Retinal pigment epithelial cell (primary cell): ENCODE measurements at regions not wholly inside any gene's neighbourhood (a gene's known extent, or its start where the extent isn't known, plus 50 kb on each side); places are given as distances from the start of the nearest gene placed in this dataset.

ENCODE experiments used
- DNase-seq: peaks from one replicate; pipeline ENCODE4 v3.0.0-alpha.2; 2010; ENCODE audit warnings: low read depth
- H3K4me3 ChIP-seq: 2 replicates; pipeline ENCODE4 v1.5.1; 2011; ENCODE audit warnings: mild to moderate bottlenecking, low read length, control low read depth, moderate library complexity
- CTCF ChIP-seq: conservative IDR thresholded peaks from 2 replicates; pipeline ENCODE4 v1.5.1; 2011; ENCODE audit warnings: low read depth, low read length, control low read depth, inconsistent platforms

GRCh38 chr16:7861891-7862582 lies 529.4 kb downstream of the RBFOX1 start:
- no peak for DNase-seq
- TF ChIP-seq CTCF: no peak
- no peak overlapping the region for H3K4me3 ChIP-seq

DNA sequence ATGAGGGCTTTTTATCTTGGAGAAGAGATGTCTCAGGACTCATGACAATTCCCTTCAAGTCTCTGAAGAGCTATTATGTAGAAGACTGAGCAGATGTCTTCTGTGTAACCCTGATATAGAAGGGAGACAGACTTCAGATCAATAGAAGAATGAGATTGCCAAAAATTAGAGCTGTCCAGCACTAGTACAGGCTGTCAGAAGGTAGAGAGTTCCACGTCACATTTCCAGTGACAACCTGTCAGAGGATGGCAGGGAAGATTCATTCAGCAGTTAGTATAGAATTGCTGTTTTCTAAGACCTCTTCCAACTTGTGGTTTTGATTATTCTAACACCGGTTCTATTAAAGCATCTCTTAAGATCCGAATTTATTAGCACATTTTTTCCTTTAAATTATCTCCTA lies 520.6 kb downstream of the RBFOX1 start:
- no peak for DNase-seq
- H3K4me3 ChIP-seq: no peak overlapping the region
- no peak for TF ChIP-seq CTCF

- DNase-seq: no peak
- H3K4me3 ChIP-seq: no peak overlapping the region
- TF ChIP-seq CTCF: no peak
Measured at GRCh38 chr16:7849841-7850240, 517.2 kb downstream of the RBFOX1 start.

DNA sequence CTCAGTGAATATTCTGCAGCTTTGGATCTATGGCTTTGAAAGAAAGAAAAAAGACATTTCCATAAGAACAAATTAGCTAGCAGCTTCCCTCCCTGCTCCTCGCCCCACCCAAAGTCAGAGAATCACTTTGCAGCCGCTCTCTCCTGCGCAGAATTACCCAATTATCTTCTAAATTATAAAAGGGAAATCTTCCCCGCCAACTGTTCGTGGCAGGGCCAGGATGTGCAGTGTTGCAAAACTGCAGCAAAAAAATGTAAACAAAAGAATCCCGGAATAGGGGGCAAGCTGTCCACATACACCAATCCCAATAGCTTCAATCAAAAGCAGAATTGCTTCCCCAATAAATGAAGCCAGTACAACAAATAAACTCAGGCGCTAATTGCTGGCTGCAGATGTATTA lies 510.6 kb downstream of the RBFOX1 start:
- TF ChIP-seq CTCF: no peak
- no peak overlapping the region for H3K4me3 ChIP-seq
- DNase-seq: no peak

DNA sequence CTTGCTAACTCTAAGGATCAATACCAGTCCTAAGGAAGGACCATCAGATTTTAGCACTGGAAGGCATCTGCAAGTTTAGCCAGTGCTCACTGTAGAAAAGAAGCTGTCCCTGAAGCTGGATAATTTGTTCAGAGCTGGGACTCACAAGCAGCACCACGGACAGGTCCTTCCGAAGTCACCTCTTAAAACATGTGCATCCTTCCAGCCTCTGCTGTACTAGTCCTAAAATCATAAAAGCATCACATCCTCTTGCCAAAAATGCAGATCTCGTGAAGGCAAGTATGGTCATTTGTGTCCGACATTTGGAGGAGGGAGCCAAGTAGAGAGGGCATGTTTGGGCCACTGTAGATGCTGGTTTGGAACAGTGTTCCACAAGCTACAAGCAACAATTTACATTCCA lies 506.9 kb downstream of the RBFOX1 start:
- H3K4me3 ChIP-seq: no peak overlapping the region
- no peak for TF ChIP-seq CTCF
- DNase-seq: no peak

DNA sequence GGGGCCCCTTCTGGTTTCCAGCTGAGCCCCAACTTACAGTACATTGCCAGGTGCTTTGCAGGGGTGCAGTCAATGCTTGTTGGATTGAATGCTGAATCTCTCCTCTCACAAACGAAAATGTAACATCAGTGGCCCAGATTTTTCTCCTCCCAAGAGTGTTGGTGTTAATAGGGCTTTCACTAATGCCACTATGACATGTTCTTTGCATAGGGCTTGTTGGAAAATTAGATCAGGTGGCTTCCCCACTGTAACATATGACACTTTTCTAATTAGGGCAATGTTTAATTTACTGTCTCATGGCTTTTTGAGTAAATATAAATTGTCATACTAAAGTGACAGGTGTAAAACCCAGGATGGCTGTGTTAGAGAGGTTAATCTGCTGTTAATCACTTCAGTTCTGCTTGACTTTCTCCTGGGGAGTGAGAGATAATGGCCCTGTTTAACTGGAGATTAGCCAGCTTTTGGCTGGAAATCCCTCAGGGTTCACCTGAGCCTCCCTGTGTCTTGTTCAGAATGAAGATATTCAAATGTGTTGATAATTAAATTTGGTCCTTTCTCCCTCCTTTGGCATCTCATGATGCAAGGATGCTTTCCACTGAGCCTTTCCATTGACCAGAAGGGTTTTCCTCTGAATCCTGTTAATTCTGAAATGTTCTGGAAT lies 502.3 kb downstream of the RBFOX1 start:
- no peak for TF ChIP-seq CTCF
- no peak overlapping the region for H3K4me3 ChIP-seq
- no peak for DNase-seq

GRCh38 chr16:7820816-7821215 lies 488.2 kb downstream of the RBFOX1 start:
- no peak overlapping the region for H3K4me3 ChIP-seq
- TF ChIP-seq CTCF: no peak
- DNase-seq: no peak
